ENCODE measurements at regions not wholly inside any gene's neighbourhood (a gene's known extent, or its start where the extent isn't known, plus 50 kb on each side); places are given as distances from the start of the nearest gene placed in this dataset.
"Not testable (repeated sequence)": the region's sequence is repeated elsewhere in the genome, so short reads cannot be mapped to it uniquely, and the experiment has no call there.

- no peak for DNase-seq
These were observed 79.0 kb upstream of the CDH7 start for GRCh38 chr18:65671621-65672415.

DNA sequence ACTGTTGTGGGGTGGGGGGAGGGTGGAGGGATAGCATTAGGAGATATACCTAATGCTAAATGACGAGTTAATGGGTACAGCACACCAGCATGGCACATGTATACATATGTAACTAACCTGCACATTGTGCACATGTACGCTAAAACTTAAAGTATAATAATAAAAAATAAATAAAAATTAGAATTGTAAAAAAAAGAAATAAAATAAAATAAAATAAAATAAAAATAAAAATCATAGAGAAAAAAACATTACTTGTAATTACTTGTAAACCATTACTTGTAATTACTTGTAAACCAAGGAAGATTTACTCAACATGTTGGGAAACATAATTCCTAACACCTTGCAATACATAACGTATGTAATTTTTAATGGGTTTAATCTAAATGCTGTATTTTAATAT is 80.7 kb upstream of the CDH7 start:
- DNase-seq = not testable (repeated sequence)

- no peak for DNase-seq
These were observed 89.4 kb upstream of the CDH7 start for GRCh38 chr18:65661391-65661790.

GRCh38 chr18:65659912-65660311 is 90.9 kb upstream of the CDH7 start:
- DNase-seq = no peak

GRCh38 chr18:65659312-65659711 is 91.5 kb upstream of the CDH7 start:
- no peak for DNase-seq

GRCh38 chr18:65651192-65651591 is 99.6 kb upstream of the CDH7 start:
- no peak for DNase-seq

DNA sequence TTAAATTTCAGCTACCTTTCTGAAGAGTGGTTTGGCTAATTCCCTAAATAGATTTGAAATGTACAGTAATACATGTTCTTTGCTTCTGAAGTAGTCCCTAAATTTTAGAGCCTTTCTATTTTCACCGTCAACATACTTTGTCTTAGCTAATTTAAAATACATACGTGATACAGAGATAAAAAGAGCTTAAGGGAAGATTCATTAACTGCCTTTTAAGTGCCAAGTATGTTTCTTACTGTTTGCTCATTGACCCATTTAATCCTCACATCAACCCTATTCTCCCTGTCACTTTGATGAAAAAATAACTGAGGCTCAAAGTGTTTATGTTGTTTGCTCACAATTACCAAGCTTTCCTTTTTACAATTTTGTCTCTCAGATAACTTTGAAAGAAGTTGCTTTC is 118.6 kb upstream of the CDH7 start:
- DNase-seq = no peak

- no peak for DNase-seq
These were observed 119.0 kb upstream of the CDH7 start for GRCh38 chr18:65631766-65632165.

DNA sequence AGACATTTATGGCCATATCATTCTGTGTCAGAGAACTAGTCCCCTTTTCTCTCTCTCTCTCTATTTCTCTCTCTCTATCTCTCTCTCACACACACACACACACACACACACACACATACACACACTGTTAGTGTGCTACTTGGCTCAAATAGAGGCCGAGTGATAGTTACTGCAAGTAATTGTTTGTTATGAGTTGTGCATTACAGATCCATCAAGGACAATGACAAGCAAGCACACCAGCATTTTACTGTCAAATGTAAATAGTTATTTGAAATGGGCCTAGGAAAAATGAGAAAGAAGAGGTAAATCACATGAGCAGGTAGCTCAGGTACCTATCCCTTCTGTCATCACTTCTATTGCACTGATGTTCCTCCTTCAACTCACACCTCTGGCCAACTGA is 122.4 kb upstream of the CDH7 start:
- no peak for DNase-seq

- DNase-seq = peak; percentile 8
These were observed 127.1 kb upstream of the CDH7 start for GRCh38 chr18:65623676-65624075.

DNA sequence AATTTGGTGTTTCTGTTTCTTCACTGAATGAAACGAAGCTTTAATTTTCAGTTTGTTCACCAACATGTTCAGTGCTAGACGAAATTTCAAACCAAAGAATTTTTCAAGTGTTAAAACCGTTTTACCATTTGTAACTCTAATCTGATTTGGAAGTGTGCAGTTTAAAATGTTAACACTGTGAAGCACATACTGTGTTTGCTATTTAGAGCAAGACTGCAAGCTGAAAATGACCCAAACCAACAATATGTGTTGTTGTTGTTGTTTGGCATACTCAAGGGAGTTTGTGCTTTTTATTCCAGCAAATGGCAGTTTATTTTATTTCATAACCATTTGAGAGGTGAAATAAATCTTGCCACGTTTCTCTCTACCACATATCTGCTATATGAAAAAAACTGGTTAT is 128.4 kb upstream of the CDH7 start:
- no peak for DNase-seq

- DNase-seq = no peak
These were observed 130.6 kb upstream of the CDH7 start for GRCh38 chr18:65620076-65620696.

DNA sequence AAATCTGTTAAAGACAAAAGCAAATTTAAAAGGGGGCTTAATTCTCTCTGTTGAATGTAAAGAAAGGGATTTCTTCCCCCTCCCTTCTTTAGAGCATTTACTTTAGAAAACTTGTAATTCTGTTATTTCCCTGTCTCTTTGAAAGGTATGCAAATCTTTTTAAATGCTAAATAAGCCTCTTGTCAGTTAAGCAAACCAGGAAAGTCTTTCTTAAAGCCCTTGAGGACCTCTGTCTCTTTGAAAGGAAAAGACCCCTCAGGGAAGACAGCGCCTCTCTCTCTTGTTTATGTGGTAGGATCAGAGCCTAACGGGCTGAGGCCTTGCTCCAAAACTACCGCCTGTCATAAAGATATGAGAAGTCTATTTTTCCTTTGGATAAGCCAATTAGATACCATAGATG is 139.9 kb upstream of the CDH7 start:
- DNase-seq = no peak

- DNase-seq = no peak
These were observed 142.3 kb upstream of the CDH7 start for GRCh38 chr18:65608471-65608870.

- no peak for DNase-seq
These were observed 143.7 kb upstream of the CDH7 start for GRCh38 chr18:65607161-65607560.

- no peak for DNase-seq
These were observed 144.2 kb upstream of the CDH7 start for GRCh38 chr18:65606551-65607130.

DNA sequence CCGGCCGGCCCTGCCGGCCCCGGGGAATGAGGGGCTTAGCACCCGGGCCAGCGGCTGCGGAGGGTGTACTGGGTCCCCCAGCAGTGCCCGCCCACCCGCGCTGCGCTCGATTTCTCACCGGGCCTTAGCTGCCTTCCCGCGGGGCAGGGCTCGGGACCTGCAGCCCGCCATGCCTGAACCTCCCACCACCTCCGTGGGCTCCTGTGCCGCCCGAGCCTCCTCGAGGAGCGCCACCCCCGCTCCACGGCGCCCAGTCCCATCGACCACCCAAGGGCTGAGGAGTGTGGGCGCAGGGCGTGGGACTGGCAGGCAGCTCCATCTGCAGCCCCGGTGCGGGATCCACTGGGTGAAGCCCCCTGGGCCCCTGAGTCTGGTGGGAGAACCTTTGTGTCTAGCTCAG is 145.5 kb upstream of the CDH7 start:
- not testable (repeated sequence) for DNase-seq

- DNase-seq = no peak
These were observed 149.0 kb upstream of the CDH7 start for GRCh38 chr18:65601775-65602174.

DNA sequence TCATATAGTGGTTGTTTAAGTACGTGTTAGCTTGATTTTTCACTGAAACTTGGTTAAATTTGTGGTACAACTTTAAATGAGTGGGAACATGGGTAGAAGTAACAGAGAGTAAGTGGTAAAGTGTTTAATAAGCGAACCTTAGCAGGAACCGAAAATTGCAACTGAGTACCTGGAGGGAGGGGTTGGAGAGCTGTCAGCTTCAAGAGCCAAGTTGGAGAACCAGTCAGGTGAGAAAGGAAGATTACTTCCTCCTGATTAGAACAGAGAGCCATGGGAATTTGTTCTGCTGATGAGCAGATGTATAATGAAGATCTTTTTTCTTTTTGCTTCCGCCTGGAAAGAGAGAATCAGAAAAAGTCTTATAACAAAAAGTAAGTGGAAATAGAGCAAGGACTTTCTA is 158.4 kb upstream of the CDH7 start:
- DNase-seq = no peak

- DNase-seq = no peak
These were observed 163.3 kb upstream of the CDH7 start for GRCh38 chr18:65587491-65587890.

DNA sequence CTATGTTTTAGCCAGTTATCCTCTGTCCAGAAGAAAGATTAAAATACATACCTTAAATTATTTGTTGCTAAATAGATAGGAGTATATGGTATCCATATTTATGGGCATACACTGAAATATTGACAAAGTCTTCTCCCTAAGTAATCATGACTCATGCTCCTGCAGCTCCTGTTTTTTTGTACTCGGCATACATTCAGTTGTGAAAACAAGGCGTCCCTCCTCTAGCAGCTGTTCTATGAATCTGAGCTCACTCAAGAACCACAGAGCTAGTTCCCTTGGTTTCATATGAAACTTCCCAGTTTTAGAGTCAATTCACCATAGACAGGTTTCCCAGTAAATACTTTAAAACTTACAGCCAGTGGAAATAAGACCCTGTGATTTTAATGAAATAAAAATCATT is 168.7 kb upstream of the CDH7 start:
- not testable (repeated sequence) for DNase-seq

GRCh38 chr18:65568866-65569265 is 181.9 kb upstream of the CDH7 start:
- no peak for DNase-seq

DNA sequence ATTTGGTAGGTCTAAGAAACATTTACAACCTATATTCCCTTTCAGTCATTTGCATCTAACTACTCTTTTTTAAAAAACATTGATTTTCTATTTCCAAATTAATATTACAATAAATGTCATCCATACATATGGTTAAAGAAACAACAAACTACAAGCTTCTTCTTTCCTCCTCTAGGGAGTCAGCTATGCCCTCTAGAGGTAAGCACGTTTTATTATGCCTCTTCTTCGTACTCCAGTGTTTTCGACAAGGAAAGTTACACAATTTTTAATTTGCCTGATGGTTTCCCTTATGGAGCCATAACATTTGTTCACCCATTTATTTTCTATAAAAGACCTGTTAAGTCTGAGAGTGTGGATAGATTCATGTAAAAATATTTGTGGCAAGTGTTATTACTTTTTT is 183.4 kb upstream of the CDH7 start:
- no peak for DNase-seq

- DNase-seq = no peak
These were observed 202.5 kb upstream of the CDH7 start for GRCh38 chr18:65548316-65548715.
